IMR-90 (cell line): ENCODE measurements at regions not wholly inside any gene's neighbourhood (a gene's known extent, or its start where the extent isn't known, plus 50 kb on each side); places are given as distances from the start of the nearest gene placed in this dataset.

Experiments
- ATAC-seq: fragments of 200-7000 bp; cut with Tn5 transposase; 2 replicates; pipeline ENCODE4 v1.9.1; 2020; ENCODE audit warnings: low read depth, mild to moderate bottlenecking, moderate library complexity
- BruUV-seq: library from RNA; stranded (reverse); fragments of 400-500 nt; replicated peaks from 2 replicates; lab custom pipeline; 2021; lab: Mats Ljungman, UMichigan
- CTCF ChIA-PET: fragments of 300-600 bp; formaldehyde crosslinking; extraction: SDS; loops from one replicate; lab custom pipeline; 2021; ENCODE audit warnings: antibody characterized with exemption; lab: Yijun Ruan, JAX
- POLR2A ChIA-PET: fragments of 300-600 bp; sonication (Branson Sonifier 250); formaldehyde crosslinking; loops from one replicate; lab custom pipeline; 2022; ENCODE audit warnings: antibody characterized with exemption; ENCODE audit not compliant: unreplicated experiment; lab: Charles Lee
- DNase-seq: peaks from one replicate; pipeline ENCODE4 v3.0.0; 2013
- H2AFZ ChIP-seq: replicated peaks from 2 replicates; pipeline ENCODE3; 2013; ENCODE audit warnings: low read length, mild to moderate bottlenecking; ENCODE audit not compliant: poor library complexity
- H2AK5ac ChIP-seq: 2 replicates; pipeline ENCODE4 v1.6.1; 2013; ENCODE audit warnings: low read depth, low read length, inconsistent platforms
- H2AK9ac ChIP-seq: replicated peaks from 2 replicates; pipeline ENCODE3; 2013; ENCODE audit warnings: mild to moderate bottlenecking, low read depth, low read length, moderate library complexity; ENCODE audit not compliant: poor library complexity
- H2BK120ac ChIP-seq: 2 replicates; pipeline ENCODE4 v1.6.1; 2013; ENCODE audit warnings: low read depth, low read length, inconsistent platforms
- H2BK15ac ChIP-seq: 3 replicates; pipeline ENCODE4 v1.6.1; 2013; ENCODE audit warnings: low read depth, low read length, inconsistent platforms
- H2BK20ac ChIP-seq: 2 replicates; pipeline ENCODE4 v1.6.1; 2013; ENCODE audit warnings: low read depth, mild to moderate bottlenecking, inconsistent platforms, low read length, moderate library complexity
- H2BK5ac ChIP-seq: 2 replicates; pipeline ENCODE4 v1.6.1; 2013; ENCODE audit warnings: mild to moderate bottlenecking, low read depth, low read length, inconsistent platforms; ENCODE audit not compliant: poor library complexity, severe bottlenecking
- H3K14ac ChIP-seq: replicated peaks from 2 replicates; pipeline ENCODE4 v1.6.1; 2013; ENCODE audit warnings: low read depth, low read length, inconsistent platforms
- H3K18ac ChIP-seq: 2 replicates; pipeline ENCODE4 v1.6.1; 2013; ENCODE audit warnings: low read depth, low read length, control low read depth
- H3K23ac ChIP-seq: 2 replicates; pipeline ENCODE4 v1.6.1; 2013; ENCODE audit warnings: low read depth, low read length, inconsistent platforms
- H3K27ac ChIP-seq: 2 replicates; pipeline ENCODE4 v1.5.1; 2013; ENCODE audit warnings: mild to moderate bottlenecking, control low read depth, low read length; ENCODE audit not compliant: insufficient read depth
- H3K27me3 ChIP-seq: 2 replicates; pipeline ENCODE4 v1.6.1; 2013; ENCODE audit warnings: low read length; ENCODE audit not compliant: control insufficient read depth, insufficient read depth
- H3K36me3 ChIP-seq: 2 replicates; pipeline ENCODE4 v1.6.1; 2013; ENCODE audit warnings: low read length, mixed read lengths; ENCODE audit not compliant: control insufficient read depth, insufficient read depth
- H3K4ac ChIP-seq: 2 replicates; pipeline ENCODE4 v1.6.1; 2013; ENCODE audit warnings: low read depth, low read length, inconsistent platforms
- H3K4me1 ChIP-seq: 2 replicates; pipeline ENCODE4 v1.6.1; 2013; ENCODE audit warnings: low read length, mixed read lengths; ENCODE audit not compliant: control insufficient read depth, insufficient read depth
- H3K4me2 ChIP-seq: 2 replicates; pipeline ENCODE4 v1.6.1; 2013; ENCODE audit warnings: low read depth, mild to moderate bottlenecking, control low read depth, low read length, moderate library complexity
- H3K4me3 ChIP-seq: 2 replicates; pipeline ENCODE4 v1.5.1; 2013; ENCODE audit warnings: low read depth, mild to moderate bottlenecking, control low read depth, low read length, moderate library complexity; ENCODE audit not compliant: insufficient read depth
- H3K56ac ChIP-seq: 2 replicates; pipeline ENCODE4 v1.6.1; 2013; ENCODE audit warnings: low read length, inconsistent platforms; ENCODE audit not compliant: insufficient read depth; ENCODE audit errors: extremely low read depth
- H3K79me1 ChIP-seq, 2 experiments: 2 replicates each; pipeline ENCODE4 v1.6.1; 2013; ENCODE audit warnings: low read length in 2 of 2, inconsistent platforms in 1 of 2, low read depth in 1 of 2
- H3K9ac ChIP-seq: 2 replicates; pipeline ENCODE4 v1.6.1; 2013; ENCODE audit warnings: low read depth, low read length, control low read depth
- H3K9me1 ChIP-seq: 2 replicates; pipeline ENCODE4 v1.6.1; 2013; ENCODE audit warnings: low read length, inconsistent platforms; ENCODE audit not compliant: insufficient read depth
- H3K9me3 ChIP-seq: 2 replicates; pipeline ENCODE4 v1.6.1; 2013; ENCODE audit warnings: low read length; ENCODE audit not compliant: control insufficient read depth, insufficient read depth
- H4K20me1 ChIP-seq: 2 replicates; pipeline ENCODE4 v1.6.1; 2013; ENCODE audit warnings: low read length, inconsistent platforms; ENCODE audit not compliant: insufficient read depth
- H4K5ac ChIP-seq: 2 replicates; pipeline ENCODE4 v1.6.1; 2013; ENCODE audit warnings: mild to moderate bottlenecking, low read depth, low read length, control low read depth
- H4K8ac ChIP-seq, 2 experiments: 2 replicates each; pipeline ENCODE4 v1.6.1; 2013; ENCODE audit warnings: low read depth in 2 of 2, low read length in 2 of 2, control low read depth in 1 of 2, inconsistent platforms in 1 of 2
- H4K91ac ChIP-seq: 2 replicates; pipeline ENCODE4 v1.6.1; 2013; ENCODE audit warnings: low read depth, low read length, inconsistent platforms; ENCODE audit not compliant: insufficient read depth
- BHLHE40 ChIP-seq: fragments of 150-350 bp; IDR thresholded peaks from 2 replicates; pipeline ENCODE4 v1.6.1; 2016; ENCODE audit warnings: mild to moderate bottlenecking, low read depth, low read length
- POLR2A ChIP-seq: IDR thresholded peaks from 2 replicates; pipeline ENCODE4 v1.6.1; 2012; ENCODE audit warnings: mild to moderate bottlenecking, low read depth, low read length
- RCOR1 ChIP-seq: IDR thresholded peaks from 2 replicates; pipeline ENCODE4 v1.6.1; 2012; ENCODE audit warnings: mild to moderate bottlenecking, low read length, improper control_type of control experiment; ENCODE audit not compliant: insufficient replicate concordance
- RFX5 ChIP-seq: IDR thresholded peaks from 2 replicates; pipeline ENCODE4 v1.8.0; 2012; ENCODE audit warnings: low read depth, mild to moderate bottlenecking, low read length, moderate library complexity
- WGBS, 2 experiments: methylation state at CpG; one replicate each; pipeline versions ENCODE4 v1.1.5 to v1.1.7; 2013; ENCODE audit warnings: missing lambda C conversion rate in 2 of 2; ENCODE audit not compliant: insufficient read length in 1 of 2; ENCODE audit errors: extremely low coverage in 2 of 2; 5-methylcytosine and 5-hydroxymethylcytosine counted together
- dilution Hi-C: fragments of 300-500 bp; cut with HindIII; formaldehyde crosslinking; loops from one replicate; pipeline ENCODE4 v1.14.3; 2018; ENCODE audit warnings: low sequenced_read_pairs; ENCODE audit not compliant: unreplicated experiment
- in situ Hi-C: fragments of 300-500 bp; cut with MboI; formaldehyde crosslinking; loops from 3 replicates; pipeline ENCODE4 v1.14.3; 2019; ENCODE audit warnings: low sequenced_read_pairs, inconsistent platforms, mixed read lengths
- intact Hi-C: fragments of 100-400 bp; cut with micrococcal nuclease; formaldehyde crosslinking; loops from 2 replicates; pipeline ENCODE4 v1.10.0; 2022

DNA sequence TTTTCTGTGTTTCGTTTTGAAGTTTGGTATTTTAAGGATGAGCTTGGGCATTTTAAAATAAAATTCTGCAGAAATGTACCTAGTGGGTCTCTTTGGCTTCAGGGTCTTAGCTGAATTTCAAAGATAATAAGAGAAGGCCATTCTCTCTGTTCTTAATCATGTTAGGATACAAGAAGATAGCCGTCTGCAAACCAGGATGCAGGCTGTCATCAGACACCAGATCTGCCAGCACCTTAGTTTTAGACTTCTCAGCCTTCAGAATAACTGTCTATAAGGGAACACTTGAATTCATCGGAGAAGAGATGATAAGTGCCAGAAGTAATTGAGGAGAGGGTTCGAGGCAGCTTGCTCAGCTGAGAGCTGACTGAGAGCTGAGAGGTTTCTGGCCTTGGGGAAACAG lies 202.1 kb downstream of the REEP3 start:
- Histone ChIP-seq H2AFZ (no peak overlapping the region), H4K91ac (no peak overlapping the region), H3K27me3 (peaks cover 11% of the 10 kb centered on the region), H3K4me3 (no peak overlapping the region), H3K27ac (no peak overlapping the region), H2BK5ac (no peak overlapping the region), H3K4ac (no peak overlapping the region), H4K20me1 (no peaks in the 10 kb centered on the region), H3K79me1 (no peaks in the 10 kb centered on the region), H4K8ac (no peak overlapping the region), H3K4me1 (no peaks in the 10 kb centered on the region), H3K14ac (no peak overlapping the region), H2BK20ac (no peak overlapping the region), H3K9ac (no peak overlapping the region), H3K56ac (no peak overlapping the region), H3K18ac (no peak overlapping the region), H3K9me3 (no peaks in the 10 kb centered on the region), H2BK120ac (no peak overlapping the region), H4K5ac (no peak overlapping the region), H3K36me3 (no peaks in the 10 kb centered on the region), H2AK9ac (no peak overlapping the region), H3K9me1 (0 out of 2 replicates have a peak, but pooled peaks cover 3% of the 10 kb centered on the region), H2AK5ac (no peak overlapping the region), H2BK15ac (no peak overlapping the region), H3K23ac (no peak overlapping the region), H3K4me2 (no peak overlapping the region)
- DNase-seq = no peak
- ChIA-PET POLR2A (no interaction called here), CTCF (interaction anchor here (1.1 kb wide), 1 partner anchor 556 kb away, joined by 3 read pairs; no protein-coding TSS in a partner anchor)
- WGBS, 2 experiments = 40% methylated on average over 1 of the region's 4 CpGs; no CpG with 5 or more reads in 1 of the 2 experiments
- no peak for TF ChIP-seq RCOR1
- no peak for TF ChIP-seq BHLHE40
- no peak for TF ChIP-seq POLR2A
- TF ChIP-seq RFX5 = no peak
- no peak for ATAC-seq
- in situ Hi-C loops = loop anchor here (5.0 kb wide), 1 partner anchor 556 kb away; no protein-coding TSS in a partner anchor
- dilution Hi-C loops = loop anchor here (25.0 kb wide), 1 partner anchor 561 kb away; no protein-coding TSS in a partner anchor
- intact Hi-C loops = no loop called here
- no TSS peak for BruUV-seq
